HG03064 (cell line): ENCODE measurements at regions not wholly inside any gene's neighbourhood (a gene's known extent, or its start where the extent isn't known, plus 50 kb on each side); places are given as distances from the start of the nearest gene placed in this dataset.

ENCODE experiments used
- ATAC-seq: cut with Tn5 transposase; IDR thresholded peaks from one replicate; pipeline ENCODE4 v1.9.1; 2021; ENCODE audit warnings: low read depth; ENCODE audit not compliant: unreplicated experiment

- ATAC-seq = no peak
Measured at GRCh38 chr6:19309661-19310060, 527.5 kb upstream of the ID4 start.

DNA sequence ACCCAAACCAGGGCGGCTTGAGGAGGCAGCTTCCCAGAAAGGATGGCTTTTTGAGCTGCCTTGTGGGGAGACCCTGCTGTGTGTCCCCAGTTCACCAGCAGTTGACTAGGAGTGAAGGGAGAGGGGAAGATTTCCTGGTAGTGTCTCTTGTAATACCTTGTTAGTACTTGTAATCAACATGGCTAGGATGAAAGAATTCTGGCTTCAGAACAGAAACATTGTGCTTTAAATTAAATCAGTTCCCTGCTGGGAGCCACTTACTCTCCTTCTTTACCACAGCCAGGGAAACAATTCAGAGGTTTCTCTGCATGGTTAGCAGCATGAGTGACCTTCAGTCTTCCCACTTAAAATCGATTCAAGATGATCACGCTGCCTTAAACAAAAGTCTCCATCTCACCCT is 525.4 kb upstream of the ID4 start:
- ATAC-seq = no peak

- no peak for ATAC-seq
Measured at GRCh38 chr6:19312241-19312978, 524.8 kb upstream of the ID4 start.

GRCh38 chr6:19317431-19317986 is 519.7 kb upstream of the ID4 start:
- no peak for ATAC-seq

DNA sequence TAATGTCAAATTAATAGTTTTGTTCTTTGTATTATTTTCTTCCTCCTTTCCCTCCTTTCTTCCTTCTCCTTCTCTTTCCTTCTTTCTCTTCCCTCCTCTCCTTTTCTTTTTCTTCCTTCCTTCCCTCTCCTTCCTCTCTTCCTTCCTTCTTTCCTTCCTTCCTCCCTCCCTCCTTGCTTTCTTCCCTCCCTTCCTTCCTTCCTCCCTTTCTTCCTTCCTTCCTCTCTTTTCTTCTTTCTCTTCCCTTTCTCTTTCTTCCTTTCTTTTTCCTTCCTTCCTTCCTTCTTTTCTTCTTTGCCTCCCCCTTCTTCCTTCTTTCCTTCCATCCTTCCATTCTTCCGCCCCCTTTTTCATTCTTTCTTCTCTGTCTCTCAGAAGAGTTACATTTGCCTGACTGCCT is 518.2 kb upstream of the ID4 start:
- ATAC-seq = no peak

GRCh38 chr6:19320111-19320581 is 517.0 kb upstream of the ID4 start:
- no peak for ATAC-seq

DNA sequence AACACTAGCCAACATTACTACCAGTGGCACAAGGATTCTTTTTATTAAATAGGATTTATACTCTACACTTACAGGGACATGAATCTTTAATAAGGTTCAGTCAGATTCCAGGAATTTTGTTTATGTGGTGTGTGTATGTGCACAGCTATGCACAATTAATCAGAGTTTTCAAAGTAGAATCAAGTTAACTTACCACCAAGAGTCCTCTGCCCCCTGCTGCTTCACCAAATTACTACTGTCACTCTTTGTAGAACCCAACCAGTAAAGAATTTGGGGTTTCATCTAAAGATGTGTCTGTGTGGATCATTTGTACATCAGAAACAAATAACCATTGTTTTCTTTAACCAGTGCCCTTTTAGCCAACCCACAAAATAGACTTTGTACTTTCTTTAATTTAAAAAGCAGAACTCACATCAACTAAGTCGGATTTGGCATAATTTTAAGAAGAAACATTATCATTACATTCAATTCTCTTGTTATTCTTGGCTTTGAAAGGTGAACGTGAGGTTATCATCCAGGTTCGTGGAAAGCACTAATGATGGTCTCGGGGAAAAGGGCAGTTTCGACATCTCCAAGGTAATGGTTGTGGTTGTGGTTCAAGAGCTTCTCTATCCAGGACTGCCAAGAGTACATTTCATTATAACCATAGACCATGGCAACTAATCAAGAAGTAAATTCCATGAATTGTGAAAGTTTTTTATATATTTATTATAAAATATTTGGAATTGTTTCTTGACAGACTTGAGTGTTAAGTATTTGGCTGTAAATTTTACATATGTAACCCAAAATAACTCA is 514.3 kb upstream of the ID4 start:
- no peak for ATAC-seq

DNA sequence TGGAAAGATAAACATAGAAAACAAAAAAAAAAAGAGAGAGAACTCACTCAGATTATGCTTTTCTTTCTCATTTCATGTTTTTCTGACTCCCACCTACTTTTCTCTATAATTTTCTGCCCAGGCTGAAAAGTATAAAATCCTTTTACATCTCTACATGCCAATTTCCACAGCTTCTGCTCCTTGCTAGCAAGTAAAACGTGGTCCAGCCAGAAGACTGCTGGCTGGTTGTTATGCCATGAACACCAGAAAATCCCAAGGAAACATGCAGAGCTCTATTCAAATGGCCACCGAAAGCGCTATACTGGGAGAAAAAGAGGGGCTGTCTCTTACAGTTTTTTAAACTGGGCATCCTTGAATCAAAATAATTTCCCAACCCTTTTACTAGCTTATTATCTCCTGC is 512.8 kb upstream of the ID4 start:
- ATAC-seq = no peak

- ATAC-seq = no peak
Measured at GRCh38 chr6:19325335-19325789, 511.8 kb upstream of the ID4 start.

- ATAC-seq = no peak
Measured at GRCh38 chr6:19327241-19327640, 509.9 kb upstream of the ID4 start.

DNA sequence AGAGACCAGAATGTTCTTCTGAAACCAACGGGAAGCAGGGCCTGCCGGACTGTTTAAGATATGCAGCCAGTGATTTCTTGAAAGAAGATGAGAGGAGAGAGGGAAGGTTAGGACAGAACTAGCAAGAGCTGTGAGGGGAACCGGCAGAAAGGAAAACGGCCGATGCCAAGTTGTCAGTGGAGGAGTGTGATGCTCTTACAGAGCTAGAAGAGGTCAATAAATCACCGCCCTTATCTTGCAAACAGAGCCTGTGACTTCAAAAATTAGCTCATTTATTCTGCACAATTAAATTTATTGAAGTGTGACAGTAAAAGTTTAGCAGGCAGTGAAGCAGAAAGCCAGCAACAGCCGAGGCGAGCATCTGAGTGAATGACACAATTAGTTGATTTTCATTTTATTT is 509.5 kb upstream of the ID4 start:
- ATAC-seq = no peak

- ATAC-seq = no peak
Measured at GRCh38 chr6:19329078-19329477, 508.1 kb upstream of the ID4 start.

DNA sequence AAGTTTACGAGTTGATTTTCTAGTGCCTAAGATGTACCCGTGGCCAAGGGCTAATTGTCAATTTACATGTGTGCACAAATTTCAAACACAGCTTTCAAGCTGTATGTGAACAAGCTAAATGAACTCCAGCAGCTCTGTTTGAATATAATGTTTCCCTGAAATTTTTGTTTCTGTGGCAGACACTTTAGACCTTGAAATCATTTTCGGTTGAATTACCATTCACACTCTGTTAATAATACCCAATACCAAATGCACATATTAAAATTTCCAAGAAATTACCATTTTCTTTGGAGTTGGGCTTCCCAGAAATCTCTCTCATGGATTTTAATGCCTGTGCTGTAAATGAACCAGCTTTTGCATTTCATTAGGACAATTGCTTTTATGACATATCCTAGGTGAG is 506.1 kb upstream of the ID4 start:
- ATAC-seq = no peak

DNA sequence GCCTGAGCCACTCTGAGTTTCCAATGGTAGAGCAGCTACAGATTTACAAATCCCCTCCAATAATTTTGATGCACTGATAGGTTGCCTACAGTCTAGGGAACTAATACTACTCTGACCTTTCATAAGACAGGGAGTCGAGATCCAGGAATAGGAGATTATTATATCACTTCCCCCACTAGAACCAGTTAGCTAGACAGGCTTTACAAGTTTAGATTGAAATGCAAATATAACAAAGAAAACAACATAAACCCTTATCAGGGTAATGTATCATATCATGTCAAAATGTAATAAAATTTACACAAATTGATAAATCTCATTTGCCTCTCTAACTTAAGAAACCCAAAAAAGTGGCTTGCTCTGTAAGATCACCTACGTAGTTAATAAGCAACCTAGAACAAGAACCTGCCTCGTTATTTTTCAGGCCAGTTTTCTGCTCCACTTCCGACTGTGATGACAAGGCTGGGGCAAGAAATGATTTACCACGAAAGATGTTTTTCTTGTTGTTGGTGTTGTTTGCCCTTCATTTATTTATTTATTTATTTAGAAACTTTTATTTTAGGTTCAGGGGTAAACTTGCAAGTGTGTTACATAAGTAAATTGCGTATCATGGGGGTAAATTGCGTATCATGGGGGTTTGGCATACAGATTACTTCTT is 504.2 kb upstream of the ID4 start:
- ATAC-seq = no peak

DNA sequence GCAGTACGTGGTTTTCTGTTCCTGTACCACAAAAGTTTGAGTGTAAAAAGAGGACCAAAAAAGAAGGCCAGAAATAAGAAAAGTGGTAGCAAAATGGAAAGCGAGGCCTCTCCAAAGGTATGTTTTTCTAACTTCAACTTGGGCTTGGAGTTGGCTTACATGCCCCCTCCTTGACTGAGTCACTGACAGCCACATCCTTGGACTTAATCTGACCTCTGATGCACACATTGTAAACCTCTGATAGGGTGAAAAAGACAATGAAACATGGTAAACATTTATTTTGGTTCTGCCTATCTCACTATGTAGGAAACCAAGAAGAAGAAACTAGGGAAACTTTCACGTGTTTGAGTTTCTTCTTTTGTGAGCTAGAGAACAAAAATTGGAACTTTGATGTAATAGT is 503.2 kb upstream of the ID4 start:
- ATAC-seq = no peak

DNA sequence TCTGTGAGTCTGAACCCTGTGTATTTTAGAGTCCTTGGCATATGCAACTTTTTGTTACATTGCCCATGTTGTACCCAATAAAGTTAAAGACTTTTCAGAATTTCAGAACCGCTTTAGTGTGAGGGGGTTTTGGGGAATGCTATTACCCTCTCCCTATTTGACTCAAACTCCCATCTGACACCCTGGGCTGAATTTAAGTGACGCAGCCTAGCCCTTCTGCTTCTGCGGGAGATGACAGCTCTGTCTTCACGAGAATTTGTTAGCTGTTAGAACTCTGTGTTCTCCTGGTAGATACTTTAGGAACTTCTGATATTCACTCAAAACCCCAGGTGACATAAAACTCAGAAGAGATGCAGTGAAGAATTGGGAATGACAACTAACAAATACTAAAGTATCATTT is 500.6 kb upstream of the ID4 start:
- no peak for ATAC-seq

DNA sequence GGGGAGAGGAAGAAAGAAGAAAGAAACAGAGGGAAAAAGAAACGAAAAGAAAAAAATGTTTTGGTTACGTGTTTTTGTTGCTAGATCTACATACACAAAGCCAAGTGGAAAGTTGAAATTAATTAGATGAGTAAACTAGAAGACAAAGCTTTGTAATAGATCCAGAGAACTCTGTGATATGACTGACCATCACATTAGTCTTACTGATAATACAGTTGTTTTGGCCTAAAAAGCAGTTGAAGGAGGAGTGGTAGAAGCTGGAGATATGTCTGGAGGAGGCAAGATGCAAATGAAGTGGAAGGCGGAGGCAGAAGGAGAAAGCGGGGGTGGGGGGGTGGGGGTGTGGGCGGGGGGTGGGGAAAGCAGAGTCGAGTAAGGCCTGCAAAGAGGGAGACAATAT is 500.1 kb upstream of the ID4 start:
- no peak for ATAC-seq

- no peak for ATAC-seq
Measured at GRCh38 chr6:19342616-19343015, 494.6 kb upstream of the ID4 start.

DNA sequence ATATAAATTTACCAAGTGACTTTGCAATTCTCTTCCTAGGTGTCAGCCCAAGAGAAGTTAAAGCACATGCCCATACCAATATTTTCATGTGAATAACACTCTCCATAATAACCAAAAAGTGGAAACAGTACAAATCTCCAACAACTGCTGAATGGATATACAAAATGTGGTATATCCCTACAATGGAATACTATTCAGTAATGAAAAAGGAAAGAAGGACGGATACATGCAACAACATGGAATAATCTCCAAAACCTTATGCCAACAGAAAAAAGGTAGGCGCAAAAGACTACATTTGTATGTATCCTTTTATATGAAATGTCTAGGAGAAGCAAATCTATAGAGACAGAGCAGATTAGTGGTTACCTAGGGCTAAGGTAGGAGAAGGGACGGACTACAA is 487.7 kb upstream of the ID4 start:
- ATAC-seq = no peak

GRCh38 chr6:19354181-19354580 is 483.0 kb upstream of the ID4 start:
- ATAC-seq = no peak

GRCh38 chr6:19356692-19357091 is 480.5 kb upstream of the ID4 start:
- no peak for ATAC-seq
